KBM-7 (cell line): ENCODE measurements at regions not wholly inside any gene's neighbourhood (a gene's known extent, or its start where the extent isn't known, plus 50 kb on each side); places are given as distances from the start of the nearest gene placed in this dataset.
"Not testable (repeated sequence)": the region's sequence is repeated elsewhere in the genome, so short reads cannot be mapped to it uniquely, and the experiment has no call there.

ENCODE experiments used
- DNase-seq: peaks from one replicate; pipeline ENCODE4 v3.0.0-alpha.2; 2015
- in situ Hi-C: fragments of 300-500 bp; cut with MboI; formaldehyde crosslinking; loops from 2 replicates; pipeline ENCODE4 v1.14.3; 2020; ENCODE audit warnings: low sequenced_read_pairs, low pct_unique_long_range_greater_than_20kb, mixed read lengths

DNA sequence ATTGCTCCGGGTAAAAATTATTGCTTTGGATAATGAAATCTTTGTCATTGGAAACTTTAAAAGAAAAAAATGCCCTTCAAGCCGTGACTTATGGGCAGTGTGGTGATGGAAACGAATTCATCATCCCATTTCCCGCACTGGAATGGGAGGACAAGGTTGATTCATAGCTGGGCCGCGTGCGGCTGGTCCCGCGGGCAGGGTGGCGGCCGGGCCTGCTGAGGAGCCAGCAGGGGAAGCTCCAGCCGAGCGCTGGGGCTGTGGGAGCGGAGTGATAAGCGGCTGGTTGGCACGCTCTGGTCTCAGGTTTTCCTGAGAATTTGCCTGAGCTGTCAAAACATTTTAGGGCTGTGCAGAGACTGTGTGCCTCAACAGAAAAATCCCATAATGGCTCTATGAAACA, 351.7 kb downstream of the CDC5L start:
- in situ Hi-C loops, result no loop called here

DNA sequence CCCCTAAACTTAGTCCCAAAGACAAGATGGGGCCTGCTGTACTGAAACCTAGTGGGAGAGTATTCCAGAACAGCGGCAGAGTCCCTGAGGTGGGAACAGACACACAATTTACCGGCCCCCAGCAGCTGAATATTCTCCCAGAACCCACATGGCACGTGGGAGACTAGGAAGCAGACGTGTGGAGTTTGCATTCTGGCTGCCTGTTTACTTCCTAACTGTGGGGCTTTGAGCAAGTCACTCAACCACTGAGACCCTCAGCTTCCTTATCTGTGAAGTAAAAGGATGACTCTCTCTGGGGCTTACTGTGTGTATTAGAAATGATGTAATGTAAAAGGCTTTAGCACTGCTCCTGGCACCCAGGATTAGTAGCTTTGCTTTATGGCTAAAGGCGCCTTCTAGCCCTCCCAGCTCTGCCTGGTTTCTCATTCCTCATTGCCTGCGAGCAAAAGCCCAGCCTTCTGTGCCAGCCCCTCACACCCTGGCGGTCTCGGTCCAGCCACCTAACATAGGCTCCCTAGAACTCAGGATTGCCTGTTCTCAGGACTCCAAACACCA, 353.1 kb downstream of the CDC5L start:
- in situ Hi-C loops, result no loop called here
- no peak for DNase-seq

More for the DNA sequence above, 351.7 kb downstream of the CDC5L start:
- DNase-seq, result no peak

DNA sequence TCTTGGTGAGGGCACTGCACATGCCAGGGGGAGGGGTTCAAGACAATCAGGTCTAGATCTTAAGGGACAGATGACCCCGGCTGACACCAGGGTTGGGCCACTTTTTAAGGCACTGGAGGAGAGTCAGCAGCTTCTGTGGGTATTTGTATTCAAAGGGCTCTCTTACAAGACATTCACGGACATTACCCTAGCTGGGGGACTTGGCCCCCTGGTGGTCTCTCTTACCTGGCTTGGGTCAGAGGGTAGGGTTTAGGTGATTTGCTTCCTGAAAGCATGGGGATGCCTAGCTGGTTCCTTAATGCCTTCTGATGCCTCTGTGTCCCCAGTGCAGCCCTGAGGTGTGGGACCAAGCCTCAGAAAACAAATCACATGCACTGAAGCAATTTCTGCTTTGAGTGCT, 354.7 kb downstream of the CDC5L start:
- in situ Hi-C loops, result no loop called here
- no peak for DNase-seq

DNA sequence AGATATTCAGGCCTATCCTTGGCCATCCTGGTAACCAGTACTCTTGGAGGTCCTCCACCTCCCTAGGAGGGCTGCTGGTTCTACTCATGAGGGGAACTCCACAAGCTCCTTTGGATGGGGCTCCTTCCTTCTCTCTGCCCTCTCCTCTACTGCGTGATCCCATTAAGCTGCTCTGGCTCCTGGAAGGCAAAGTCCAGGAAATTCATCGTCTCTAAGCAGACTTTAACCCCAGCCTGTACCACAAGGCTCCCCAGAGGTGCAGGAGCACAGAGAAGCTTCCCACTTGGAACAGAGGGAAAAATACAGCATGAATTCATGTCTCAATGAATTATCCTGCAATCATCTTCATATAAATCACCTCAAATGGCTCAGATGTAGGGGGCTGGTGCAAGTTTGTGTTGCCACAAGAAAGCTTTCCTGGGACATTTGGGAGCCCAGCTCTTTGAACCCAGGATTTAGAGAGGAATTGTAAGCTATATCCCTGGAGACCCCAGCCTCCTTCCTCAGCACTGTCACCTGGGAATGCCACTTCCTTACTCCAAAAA, 355.4 kb downstream of the CDC5L start:
- in situ Hi-C loops, result no loop called here

DNA sequence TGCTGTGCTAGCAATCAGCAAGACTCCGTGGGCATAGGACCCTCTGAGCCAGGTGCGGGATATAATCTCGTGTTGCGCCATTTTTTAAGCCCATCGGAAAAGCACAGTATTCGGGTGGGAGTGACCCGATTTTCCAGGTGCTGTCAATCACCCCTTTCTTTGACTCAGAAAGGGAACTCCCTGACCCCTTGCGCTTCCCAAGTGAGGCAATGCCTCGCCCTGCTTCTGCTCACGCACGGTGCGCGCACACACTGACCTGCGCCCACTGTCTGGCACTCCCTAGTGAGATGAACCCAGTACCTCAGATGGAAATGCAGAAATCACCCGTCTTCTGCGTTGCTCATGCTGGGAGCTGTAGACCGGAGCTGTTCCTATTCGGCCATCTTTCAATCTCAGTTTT, 372.6 kb downstream of the CDC5L start:
- in situ Hi-C loops, DNase-seq: not testable (repeated sequence)

More for the DNA sequence above, 355.4 kb downstream of the CDC5L start:
- no peak for DNase-seq

DNA sequence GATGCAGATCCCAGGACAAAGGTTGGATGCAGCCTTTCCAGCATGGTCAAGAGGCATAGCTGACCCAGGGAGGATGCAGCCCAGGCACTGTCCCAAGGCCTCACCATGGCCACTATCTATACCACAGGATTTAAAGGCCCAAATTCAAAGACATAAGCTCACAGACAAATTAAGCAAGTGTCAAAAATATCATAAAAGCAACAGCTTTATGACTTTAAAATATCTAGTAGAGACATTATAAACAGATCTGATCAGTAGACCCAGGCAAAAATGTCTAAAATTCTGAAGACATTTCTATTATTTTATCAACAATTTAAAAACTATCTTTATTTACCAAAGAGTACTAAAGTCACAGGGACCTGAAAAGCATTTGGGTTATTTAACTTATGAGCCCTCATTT, 373.5 kb downstream of the CDC5L start:
- in situ Hi-C loops, result no loop called here
- no peak for DNase-seq

DNA sequence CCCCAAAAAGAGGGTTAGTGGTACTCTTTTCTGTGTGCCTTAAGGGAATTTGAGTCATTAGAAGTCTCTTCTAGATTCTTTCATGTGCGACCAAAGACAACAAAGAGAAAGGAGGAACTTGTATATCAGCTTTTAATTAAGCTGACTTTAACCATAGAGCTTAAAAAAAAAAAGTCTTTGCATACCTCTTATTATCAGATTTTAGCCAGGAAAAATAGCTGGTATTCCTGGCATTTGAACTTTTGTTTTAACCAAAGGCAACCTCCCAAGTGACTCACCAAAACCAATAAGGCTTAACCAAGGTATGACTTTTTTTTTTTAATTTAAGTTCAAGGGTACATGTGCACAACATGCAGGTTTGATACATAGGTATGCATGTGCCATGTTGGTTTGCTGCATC, 375.0 kb downstream of the CDC5L start:
- in situ Hi-C loops, result no loop called here
- no peak for DNase-seq

DNA sequence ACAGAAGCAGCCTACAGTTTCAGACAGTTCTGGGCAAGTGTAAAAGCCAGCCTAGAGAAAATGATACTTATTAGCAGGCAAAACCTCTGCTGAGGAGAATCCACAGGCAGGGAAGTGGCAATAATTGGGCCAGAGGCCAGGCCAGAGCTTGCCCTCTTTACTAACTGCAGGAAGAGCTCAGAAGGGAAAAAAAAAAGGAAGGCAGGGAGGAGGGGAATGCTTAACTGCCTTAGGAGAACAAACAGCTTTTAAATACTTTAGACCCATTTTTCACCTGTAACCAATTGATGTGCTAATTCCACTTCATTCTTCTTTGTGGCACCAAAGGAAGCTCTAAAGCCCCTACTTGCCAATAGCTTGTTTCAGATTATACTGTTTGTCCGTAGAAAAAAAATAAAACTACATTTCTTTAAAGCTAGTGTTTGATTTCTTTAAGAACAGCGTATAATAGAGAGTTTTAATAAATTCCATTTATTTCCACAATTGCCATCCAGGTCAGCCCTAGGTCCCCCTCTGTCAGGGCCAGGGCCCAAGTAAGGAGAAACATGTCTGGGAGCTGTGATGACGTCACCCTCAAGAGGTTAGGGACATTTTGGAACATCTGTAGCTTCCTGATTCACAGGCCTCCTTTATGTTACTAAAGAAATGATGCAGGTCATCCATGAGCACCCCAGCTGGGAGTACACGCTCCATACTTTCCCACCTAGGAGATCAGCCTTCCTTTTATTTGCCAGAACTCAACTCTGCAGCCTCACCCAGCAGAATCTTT, 384.3 kb downstream of the CDC5L start:
- no peak for DNase-seq
- in situ Hi-C loops, result no loop called here

DNA sequence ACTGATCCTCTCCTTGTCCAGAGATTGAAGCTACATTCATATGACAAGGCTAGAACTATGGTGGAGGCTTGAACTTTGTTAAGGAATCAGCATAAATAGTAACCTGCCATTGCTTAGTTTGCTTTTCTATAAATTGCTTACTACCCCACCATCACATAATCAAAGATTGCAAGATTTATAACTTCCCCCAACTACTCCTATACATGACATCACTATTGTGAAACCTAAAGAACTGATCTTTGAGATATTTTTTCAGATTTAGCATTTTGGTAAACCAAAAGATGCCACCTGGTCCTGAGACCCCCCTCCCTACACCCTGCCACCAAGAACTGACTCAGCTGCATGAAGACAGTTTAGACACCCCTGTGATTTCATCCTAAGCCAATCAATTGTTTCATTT, 385.3 kb downstream of the CDC5L start:
- DNase-seq, result no peak
- in situ Hi-C loops, result no loop called here

DNA sequence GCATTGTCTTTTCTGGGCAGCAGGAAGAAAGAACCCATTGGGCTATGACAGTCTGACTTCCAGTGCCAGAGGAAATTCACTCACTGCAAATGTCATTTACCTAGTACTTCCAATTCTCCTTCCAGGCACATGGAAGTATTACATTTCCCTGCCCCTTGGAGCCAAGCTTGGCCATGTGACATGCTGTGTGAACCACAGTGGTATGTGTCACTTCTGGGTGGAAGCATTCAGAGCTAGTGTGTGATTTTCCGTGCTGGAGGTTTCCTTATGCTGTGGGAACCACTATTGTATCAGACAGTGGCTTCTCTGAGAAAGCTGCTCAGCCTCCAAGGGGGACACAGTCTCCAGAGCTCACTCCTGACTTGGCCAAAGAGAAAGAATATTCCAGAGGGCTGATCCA, 387.6 kb downstream of the CDC5L start:
- DNase-seq, result no peak
- in situ Hi-C loops, result no loop called here

DNA sequence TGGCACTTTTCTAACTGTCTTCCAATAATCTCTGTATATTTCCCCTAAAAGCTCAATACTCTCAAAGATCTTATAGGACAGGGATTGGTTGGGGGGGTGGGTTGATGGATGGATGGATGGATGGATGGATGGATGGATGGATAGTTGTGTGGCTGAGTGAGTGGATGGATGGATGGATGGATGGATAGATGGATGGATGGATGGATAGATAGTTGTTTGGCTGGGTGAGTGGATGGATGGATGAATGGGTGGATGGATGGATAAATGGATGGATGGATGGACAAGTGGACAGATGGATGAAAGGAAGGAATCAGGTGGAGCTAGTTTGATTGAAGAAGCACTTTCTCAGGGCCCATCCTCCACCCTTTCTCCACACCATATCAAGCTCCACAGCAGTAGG, 388.8 kb downstream of the CDC5L start:
- no peak for DNase-seq
- in situ Hi-C loops, result no loop called here

DNA sequence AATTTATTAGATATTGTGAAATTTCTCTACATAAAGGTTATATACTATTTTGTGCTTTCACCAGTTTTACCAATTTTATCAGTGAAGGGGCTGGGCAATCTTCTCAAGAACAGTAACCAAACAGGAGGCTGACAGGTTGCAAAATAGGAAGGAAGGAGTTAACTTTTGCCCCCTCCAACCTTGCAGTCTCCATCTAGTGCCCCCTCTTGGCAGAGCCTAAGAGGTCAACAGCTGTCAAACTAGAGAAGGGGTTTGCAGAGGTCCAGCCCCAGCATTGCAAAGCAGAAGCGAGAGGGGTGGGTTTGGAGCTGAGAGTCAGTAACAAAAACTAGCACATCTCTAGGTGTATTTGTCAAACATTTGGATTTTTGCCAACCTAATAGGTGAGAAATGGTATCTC, 391.0 kb downstream of the CDC5L start:
- in situ Hi-C loops, result no loop called here
- DNase-seq, result no peak
